ENCODE measurements at regions not wholly inside any gene's neighbourhood (a gene's known extent, or its start where the extent isn't known, plus 50 kb on each side); places are given as distances from the start of the nearest gene placed in this dataset.

GRCh38 chr10:44435196-44435595, 50.3 kb upstream of the CXCL12 start:
- peaks cover 6% of the 10 kb centered on the region for H3K9me3 Mint-ChIP-seq
- H3K27me3 Mint-ChIP-seq = peaks cover 28% of the 10 kb centered on the region
- ATAC-seq (replicated peaks; ENCODE audit: extremely low read depth, poor library complexity, severe bottlenecking) = no peak
- no peak overlapping the region for H3K27ac Mint-ChIP-seq (ENCODE audit: low read depth)
- no peaks in the 10 kb centered on the region for H3K4me1 Mint-ChIP-seq
- no peaks in the 10 kb centered on the region for H3K36me3 Mint-ChIP-seq (ENCODE audit: insufficient read depth)
- H3K4me3 Mint-ChIP-seq = no peak overlapping the region
- DNase-seq (ENCODE audit: low spot score in 2 of 2) = no peak

GRCh38 chr10:44436240-44436639, 51.3 kb upstream of the CXCL12 start:
- Mint-ChIP-seq H3K27ac (ENCODE audit: low read depth) (no peak overlapping the region), H3K27me3 (peaks cover 34% of the 10 kb centered on the region), H3K4me3 (no peak overlapping the region), H3K36me3 (ENCODE audit: insufficient read depth) (no peaks in the 10 kb centered on the region), H3K9me3 (peaks cover 10% of the 10 kb centered on the region), H3K4me1 (no peaks in the 10 kb centered on the region)
- DNase-seq (ENCODE audit: low spot score in 2 of 2) = no peak
- no peak for ATAC-seq (replicated peaks; ENCODE audit: extremely low read depth, poor library complexity, severe bottlenecking)

GRCh38 chr10:44437840-44438511, 53.1 kb upstream of the CXCL12 start:
- H3K4me1 Mint-ChIP-seq = no peaks in the 10 kb centered on the region
- no peak overlapping the region for H3K27ac Mint-ChIP-seq (ENCODE audit: low read depth)
- H3K9me3 Mint-ChIP-seq = peaks cover 10% of the 10 kb centered on the region
- H3K4me3 Mint-ChIP-seq = no peak overlapping the region
- H3K36me3 Mint-ChIP-seq (ENCODE audit: insufficient read depth) = no peaks in the 10 kb centered on the region
- ATAC-seq (replicated peaks; ENCODE audit: extremely low read depth, poor library complexity, severe bottlenecking) (no peak), DNase-seq (ENCODE audit: low spot score in 2 of 2) (no peak)
- H3K27me3 Mint-ChIP-seq = peaks cover 34% of the 10 kb centered on the region

- DNase-seq (ENCODE audit: low spot score in 2 of 2) (no peak), ATAC-seq (replicated peaks; ENCODE audit: extremely low read depth, poor library complexity, severe bottlenecking) (no peak)
- Mint-ChIP-seq H3K9me3 (peaks cover 10% of the 10 kb centered on the region), H3K27ac (ENCODE audit: low read depth) (no peak overlapping the region), H3K4me3 (no peak overlapping the region), H3K4me1 (no peaks in the 10 kb centered on the region), H3K27me3 (peaks cover 34% of the 10 kb centered on the region), H3K36me3 (ENCODE audit: insufficient read depth) (no peaks in the 10 kb centered on the region)
Measured at GRCh38 chr10:44439239-44439957, 54.5 kb upstream of the CXCL12 start.

GRCh38 chr10:44439958-44440244, 55.0 kb upstream of the CXCL12 start:
- peaks cover 34% of the 10 kb centered on the region for H3K27me3 Mint-ChIP-seq
- H3K36me3 Mint-ChIP-seq (ENCODE audit: insufficient read depth) = no peaks in the 10 kb centered on the region
- peaks cover 10% of the 10 kb centered on the region for H3K9me3 Mint-ChIP-seq
- H3K27ac Mint-ChIP-seq (ENCODE audit: low read depth) = no peak overlapping the region
- ATAC-seq (replicated peaks; ENCODE audit: extremely low read depth, poor library complexity, severe bottlenecking) (no peak), DNase-seq (ENCODE audit: low spot score in 2 of 2) (no peak)
- H3K4me3 Mint-ChIP-seq = no peak overlapping the region
- no peaks in the 10 kb centered on the region for H3K4me1 Mint-ChIP-seq

- Mint-ChIP-seq H3K27ac (ENCODE audit: low read depth) (no peak overlapping the region), H3K4me3 (no peak overlapping the region), H3K9me3 (no peaks in the 10 kb centered on the region), H3K27me3 (peaks cover 20% of the 10 kb centered on the region), H3K4me1 (no peaks in the 10 kb centered on the region), H3K36me3 (ENCODE audit: insufficient read depth) (no peaks in the 10 kb centered on the region)
- no peak for DNase-seq (ENCODE audit: low spot score in 2 of 2)
- no peak for ATAC-seq (replicated peaks; ENCODE audit: extremely low read depth, poor library complexity, severe bottlenecking)
Measured at GRCh38 chr10:44457259-44457658, 72.4 kb upstream of the CXCL12 start.

GRCh38 chr10:44458671-44459413, 73.9 kb upstream of the CXCL12 start:
- Mint-ChIP-seq H3K36me3 (ENCODE audit: insufficient read depth) (no peaks in the 10 kb centered on the region), H3K27ac (ENCODE audit: low read depth) (no peak overlapping the region), H3K9me3 (no peaks in the 10 kb centered on the region), H3K27me3 (peaks cover 20% of the 10 kb centered on the region), H3K4me3 (no peak overlapping the region), H3K4me1 (no peaks in the 10 kb centered on the region)
- DNase-seq (ENCODE audit: low spot score in 2 of 2) = no peak
- no peak for ATAC-seq (replicated peaks; ENCODE audit: extremely low read depth, poor library complexity, severe bottlenecking)

GRCh38 chr10:44459671-44460070, 74.8 kb upstream of the CXCL12 start:
- Mint-ChIP-seq H3K4me3 (no peak overlapping the region), H3K9me3 (no peaks in the 10 kb centered on the region), H3K36me3 (ENCODE audit: insufficient read depth) (no peaks in the 10 kb centered on the region), H3K27me3 (peaks cover 20% of the 10 kb centered on the region), H3K4me1 (no peaks in the 10 kb centered on the region), H3K27ac (ENCODE audit: low read depth) (no peak overlapping the region)
- ATAC-seq (replicated peaks; ENCODE audit: extremely low read depth, poor library complexity, severe bottlenecking) (no peak), DNase-seq (ENCODE audit: low spot score in 2 of 2) (no peak)

- Mint-ChIP-seq H3K4me1 (no peaks in the 10 kb centered on the region), H3K9me3 (no peaks in the 10 kb centered on the region), H3K27ac (ENCODE audit: low read depth) (no peak overlapping the region), H3K36me3 (ENCODE audit: insufficient read depth) (no peaks in the 10 kb centered on the region), H3K27me3 (peaks cover 20% of the 10 kb centered on the region), H3K4me3 (no peak overlapping the region)
- DNase-seq (ENCODE audit: low spot score in 2 of 2) (no peak), ATAC-seq (replicated peaks; ENCODE audit: extremely low read depth, poor library complexity, severe bottlenecking) (no peak)
Measured at GRCh38 chr10:44460416-44460815, 75.5 kb upstream of the CXCL12 start.

- H3K36me3 Mint-ChIP-seq (ENCODE audit: insufficient read depth) = peaks cover 2% of the 10 kb centered on the region
- no peak for DNase-seq (ENCODE audit: low spot score in 2 of 2)
- H3K4me3 Mint-ChIP-seq = no peak overlapping the region
- ATAC-seq (replicated peaks; ENCODE audit: extremely low read depth, poor library complexity, severe bottlenecking) = no peak
- peaks cover 26% of the 10 kb centered on the region for H3K27me3 Mint-ChIP-seq
- no peaks in the 10 kb centered on the region for H3K9me3 Mint-ChIP-seq
- no peak overlapping the region for H3K27ac Mint-ChIP-seq (ENCODE audit: low read depth)
- H3K4me1 Mint-ChIP-seq = no peaks in the 10 kb centered on the region
Measured at GRCh38 chr10:44462338-44462914, 77.5 kb upstream of the CXCL12 start.

GRCh38 chr10:44463511-44464121, 78.7 kb upstream of the CXCL12 start:
- no peak for DNase-seq (ENCODE audit: low spot score in 2 of 2)
- Mint-ChIP-seq H3K27ac (ENCODE audit: low read depth) (no peak overlapping the region), H3K4me3 (no peak overlapping the region), H3K4me1 (no peaks in the 10 kb centered on the region), H3K9me3 (no peaks in the 10 kb centered on the region), H3K27me3 (peaks cover 18% of the 10 kb centered on the region), H3K36me3 (ENCODE audit: insufficient read depth) (peaks cover 2% of the 10 kb centered on the region)
- ATAC-seq (replicated peaks; ENCODE audit: extremely low read depth, poor library complexity, severe bottlenecking) = no peak

GRCh38 chr10:44464503-44464902, 79.6 kb upstream of the CXCL12 start:
- peaks cover 22% of the 10 kb centered on the region for H3K27me3 Mint-ChIP-seq
- H3K36me3 Mint-ChIP-seq (ENCODE audit: insufficient read depth) = peaks cover 2% of the 10 kb centered on the region
- no peak overlapping the region for H3K4me3 Mint-ChIP-seq
- DNase-seq (ENCODE audit: low spot score in 2 of 2) (no peak), ATAC-seq (replicated peaks; ENCODE audit: extremely low read depth, poor library complexity, severe bottlenecking) (no peak)
- peaks cover 3% of the 10 kb centered on the region for H3K9me3 Mint-ChIP-seq
- H3K27ac Mint-ChIP-seq (ENCODE audit: low read depth) = no peak overlapping the region
- H3K4me1 Mint-ChIP-seq = no peaks in the 10 kb centered on the region

Data from central memory CD8-positive, alpha-beta T cell (primary cell).